BLaER1 (cell line): ENCODE measurements at regions not wholly inside any gene's neighbourhood (a gene's known extent, or its start where the extent isn't known, plus 50 kb on each side); places are given as distances from the start of the nearest gene placed in this dataset.

Experiments
- H3K27ac ChIP-seq: shearing (Covaris generic); formaldehyde crosslinking; 2 replicates; pipeline ENCODE4 v1.8.1; 2022
- H3K27me3 ChIP-seq: shearing (Covaris generic); formaldehyde crosslinking; 2 replicates; pipeline ENCODE4 v1.8.1; 2022
- H3K36me3 ChIP-seq: shearing (Covaris generic); formaldehyde crosslinking; 2 replicates; pipeline ENCODE4 v1.8.1; 2022
- H3K4me1 ChIP-seq: shearing (Covaris generic); formaldehyde crosslinking; 2 replicates; pipeline ENCODE4 v1.8.1; 2022
- H3K4me2 ChIP-seq: shearing (Covaris generic); formaldehyde crosslinking; 2 replicates; pipeline ENCODE4 v1.8.1; 2022
- H3K4me3 ChIP-seq: shearing (Covaris generic); formaldehyde crosslinking; 2 replicates; pipeline ENCODE4 v1.8.1; 2022
- H3K9ac ChIP-seq: shearing (Covaris generic); formaldehyde crosslinking; 2 replicates; pipeline ENCODE4 v1.8.1; 2022
- H3K9me3 ChIP-seq: shearing (Covaris generic); formaldehyde crosslinking; 2 replicates; pipeline ENCODE4 v1.8.1; 2022
- H4K20me1 ChIP-seq: shearing (Covaris generic); formaldehyde crosslinking; 2 replicates; pipeline ENCODE4 v1.8.1; 2022
- Cebpa-rat ChIP-seq: shearing (Covaris generic); IDR thresholded peaks from 2 replicates; pipeline ENCODE4 v1.8.1; 2022

GRCh38 chr9:99360026-99360425 is 137.9 kb downstream of the SEC61B start:
- 0 out of 2 replicates have a peak, but pooled peaks cover 4% of the 10 kb centered on the region for H3K4me1 ChIP-seq
- no peak overlapping the region for H3K27ac ChIP-seq
- H3K4me2 ChIP-seq, result no peak overlapping the region
- no peak overlapping the region for H3K9ac ChIP-seq
- no peak for TF ChIP-seq Cebpa-rat
- no peaks in the 10 kb centered on the region for H3K27me3 ChIP-seq
- H3K4me3 ChIP-seq, result no peak overlapping the region
- no peaks in the 10 kb centered on the region for H3K9me3 ChIP-seq
- H3K36me3 ChIP-seq, result no peaks in the 10 kb centered on the region
- no peaks in the 10 kb centered on the region for H4K20me1 ChIP-seq

DNA sequence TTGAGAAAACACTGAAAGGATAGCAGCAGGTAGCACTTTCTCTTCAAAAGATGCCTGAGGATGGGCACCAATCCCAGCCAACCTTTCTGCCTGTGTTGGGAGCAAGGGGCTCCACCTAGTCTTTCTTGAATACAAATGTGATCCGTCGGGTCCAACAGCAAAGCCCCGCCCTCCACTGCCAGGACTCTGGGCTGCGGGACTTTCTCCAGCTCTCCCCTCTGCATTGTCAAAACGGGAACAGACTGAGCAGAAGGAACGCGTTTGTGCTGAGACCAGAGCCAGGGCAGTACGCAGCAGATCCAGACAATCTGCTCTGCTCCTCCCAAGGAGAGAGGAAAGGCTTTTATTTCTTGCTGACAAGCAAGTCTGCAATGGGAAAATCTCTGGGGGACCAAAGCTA is 139.7 kb downstream of the SEC61B start:
- Histone ChIP-seq H3K36me3 (no peaks in the 10 kb centered on the region), H3K4me1 (peaks cover 5% of the 10 kb centered on the region), H3K27me3 (no peaks in the 10 kb centered on the region), H3K9ac (no peak overlapping the region), H3K4me3 (no peak overlapping the region), H3K4me2 (no peak overlapping the region), H4K20me1 (no peaks in the 10 kb centered on the region), H3K9me3 (no peaks in the 10 kb centered on the region), H3K27ac (no peak overlapping the region)
- no peak for TF ChIP-seq Cebpa-rat

- H3K9me3 ChIP-seq, result no peaks in the 10 kb centered on the region
- peaks cover 10% of the 10 kb centered on the region for H3K4me1 ChIP-seq
- H3K4me2 ChIP-seq, result no peak overlapping the region
- H3K4me3 ChIP-seq, result no peak overlapping the region
- H3K27ac ChIP-seq, result no peak overlapping the region
- no peaks in the 10 kb centered on the region for H4K20me1 ChIP-seq
- no peak for TF ChIP-seq Cebpa-rat
- H3K9ac ChIP-seq, result no peak overlapping the region
- no peaks in the 10 kb centered on the region for H3K27me3 ChIP-seq
- no peaks in the 10 kb centered on the region for H3K36me3 ChIP-seq
These were observed 140.2 kb downstream of the SEC61B start for GRCh38 chr9:99362321-99362720.

DNA sequence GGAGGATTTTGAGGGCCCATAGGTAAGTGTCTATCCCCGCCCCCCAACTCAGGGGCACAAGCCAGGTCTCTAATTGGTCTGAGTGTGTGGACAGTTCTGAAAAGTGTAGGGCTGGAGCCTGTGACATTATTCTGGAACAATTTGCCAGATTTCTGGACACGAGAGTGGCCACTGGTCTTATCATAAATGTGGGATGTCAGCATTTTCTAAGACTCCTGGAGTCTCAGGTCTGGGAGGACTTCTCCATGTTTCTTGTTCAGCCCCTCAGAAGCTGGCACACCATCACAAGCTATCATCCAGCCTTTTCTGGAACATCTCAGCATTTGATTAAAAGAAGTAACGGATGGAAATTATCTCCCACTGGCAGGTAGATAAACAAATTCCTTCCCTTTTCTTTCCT is 141.4 kb downstream of the SEC61B start:
- Histone ChIP-seq H3K9ac (no peak overlapping the region), H3K4me1 (peaks cover 18% of the 10 kb centered on the region), H3K9me3 (no peaks in the 10 kb centered on the region), H3K4me2 (no peak overlapping the region), H3K27me3 (no peaks in the 10 kb centered on the region), H4K20me1 (no peaks in the 10 kb centered on the region), H3K27ac (no peak overlapping the region), H3K36me3 (no peaks in the 10 kb centered on the region), H3K4me3 (no peak overlapping the region)
- TF ChIP-seq Cebpa-rat, result no peak

- H3K27me3 ChIP-seq, result no peaks in the 10 kb centered on the region
- no peak overlapping the region for H3K27ac ChIP-seq
- no peaks in the 10 kb centered on the region for H3K36me3 ChIP-seq
- no peaks in the 10 kb centered on the region for H4K20me1 ChIP-seq
- H3K4me1 ChIP-seq, result peaks cover 26% of the 10 kb centered on the region
- H3K4me2 ChIP-seq, result no peak overlapping the region
- no peak for TF ChIP-seq Cebpa-rat
- no peak overlapping the region for H3K4me3 ChIP-seq
- H3K9ac ChIP-seq, result no peak overlapping the region
- H3K9me3 ChIP-seq, result no peaks in the 10 kb centered on the region
These were observed 143.3 kb downstream of the SEC61B start for GRCh38 chr9:99365233-99365980.

GRCh38 chr9:99366183-99366582 is 144.1 kb downstream of the SEC61B start:
- Histone ChIP-seq H3K27ac (no peak overlapping the region), H3K27me3 (no peaks in the 10 kb centered on the region), H3K4me3 (no peak overlapping the region), H3K9ac (no peak overlapping the region), H3K36me3 (no peaks in the 10 kb centered on the region), H4K20me1 (no peaks in the 10 kb centered on the region), H3K9me3 (no peaks in the 10 kb centered on the region), H3K4me1 (peaks cover 26% of the 10 kb centered on the region), H3K4me2 (no peak overlapping the region)
- no peak for TF ChIP-seq Cebpa-rat

GRCh38 chr9:99366621-99367020 is 144.5 kb downstream of the SEC61B start:
- H3K4me3 ChIP-seq, result no peak overlapping the region

DNA sequence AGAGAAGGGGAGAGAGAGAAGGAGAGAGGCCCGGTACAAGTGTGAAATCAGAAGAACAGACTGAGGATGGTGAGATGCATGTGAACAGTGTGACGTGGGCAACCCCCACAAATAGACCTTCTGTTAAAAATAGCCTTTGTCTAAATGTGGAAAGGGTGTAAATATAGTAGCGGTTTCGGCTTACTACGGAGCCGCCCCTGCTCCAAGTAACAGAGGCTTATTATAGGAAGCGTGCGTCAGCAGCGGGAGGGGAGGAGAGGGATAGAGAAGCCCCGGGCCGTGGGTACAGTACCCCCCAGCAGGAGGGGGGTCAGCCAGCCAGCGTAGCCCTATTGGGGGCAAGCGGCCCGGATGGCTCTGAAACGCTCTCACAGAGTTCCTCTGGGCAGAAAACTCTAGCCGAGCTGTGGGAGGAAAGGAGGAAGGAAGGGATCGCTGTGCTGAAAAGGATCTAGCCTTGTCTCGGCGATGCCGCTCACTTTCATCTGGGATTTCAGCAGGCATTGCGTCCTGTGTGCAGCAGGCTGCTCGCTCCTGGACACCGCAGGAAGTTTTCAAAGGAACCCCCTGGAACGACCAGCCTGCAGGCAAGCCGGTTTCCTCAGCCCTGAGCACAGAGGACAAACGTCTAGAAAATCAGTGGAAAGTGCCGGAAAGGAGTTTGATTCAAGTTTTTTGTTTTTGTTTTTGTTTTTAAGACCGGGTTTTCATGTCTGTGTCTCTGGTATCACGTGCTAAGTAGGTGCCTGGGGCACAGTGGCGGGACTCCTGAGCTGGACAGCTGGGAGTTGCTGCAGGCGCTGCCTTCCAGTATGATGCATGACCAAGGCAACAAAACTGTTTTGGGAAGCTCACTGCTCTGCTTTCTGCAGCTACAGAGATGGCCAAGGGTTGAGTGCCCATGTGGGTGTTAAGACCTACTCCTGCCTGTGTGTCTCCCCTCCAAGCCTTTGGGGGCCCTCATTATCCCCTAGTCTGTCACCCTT is 146.6 kb downstream of the SEC61B start:
- Histone ChIP-seq H3K4me3 (peak overlapping the region; percentile 57), H3K9me3 (no peaks in the 10 kb centered on the region), H3K27ac (peak overlapping the region; percentile 28), H3K4me2 (peak overlapping the region; percentile 87), H4K20me1 (no peaks in the 10 kb centered on the region), H3K27me3 (no peaks in the 10 kb centered on the region), H3K4me1 (peaks cover 26% of the 10 kb centered on the region), H3K36me3 (no peaks in the 10 kb centered on the region), H3K9ac (peak overlapping the region; percentile 58)
- TF ChIP-seq Cebpa-rat, result no peak

More at GRCh38 chr9:99366621-99367020, 144.5 kb downstream of the SEC61B start:
- H3K9me3 ChIP-seq, result no peaks in the 10 kb centered on the region
- no peak for TF ChIP-seq Cebpa-rat
- H4K20me1 ChIP-seq, result no peaks in the 10 kb centered on the region
- no peak overlapping the region for H3K9ac ChIP-seq
- peaks cover 26% of the 10 kb centered on the region for H3K4me1 ChIP-seq
- no peaks in the 10 kb centered on the region for H3K27me3 ChIP-seq
- H3K36me3 ChIP-seq, result no peaks in the 10 kb centered on the region
- no peak overlapping the region for H3K27ac ChIP-seq
- H3K4me2 ChIP-seq, result no peak overlapping the region

DNA sequence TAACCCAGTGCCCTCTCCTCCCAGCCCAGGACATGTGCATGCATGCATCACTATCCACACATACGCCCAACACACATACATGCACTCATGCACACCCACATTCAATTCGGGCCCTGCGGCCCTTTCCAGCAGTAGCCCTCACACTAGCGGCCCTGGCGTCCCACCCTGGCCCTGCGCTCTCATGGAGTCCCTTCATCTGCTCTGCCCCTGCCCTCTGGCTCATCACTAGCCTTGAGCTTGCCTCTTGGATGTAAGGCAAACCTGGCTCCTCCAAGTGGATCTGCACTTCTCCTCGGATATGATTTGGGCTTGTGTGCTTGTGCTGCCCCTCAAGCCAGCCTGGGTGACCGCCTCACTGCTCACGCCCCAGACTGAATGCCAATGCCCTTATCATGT is 147.2 kb downstream of the SEC61B start:
- Histone ChIP-seq H3K4me1 (peaks cover 26% of the 10 kb centered on the region), H3K27me3 (no peaks in the 10 kb centered on the region), H3K36me3 (no peaks in the 10 kb centered on the region), H3K4me2 (peak overlapping the region; percentile 87; the same call in 1 of the 2 replicates), H3K9me3 (no peaks in the 10 kb centered on the region), H3K27ac (no peak overlapping the region), H4K20me1 (no peaks in the 10 kb centered on the region), H3K9ac (no peak overlapping the region), H3K4me3 (no peak overlapping the region)
- no peak for TF ChIP-seq Cebpa-rat

DNA sequence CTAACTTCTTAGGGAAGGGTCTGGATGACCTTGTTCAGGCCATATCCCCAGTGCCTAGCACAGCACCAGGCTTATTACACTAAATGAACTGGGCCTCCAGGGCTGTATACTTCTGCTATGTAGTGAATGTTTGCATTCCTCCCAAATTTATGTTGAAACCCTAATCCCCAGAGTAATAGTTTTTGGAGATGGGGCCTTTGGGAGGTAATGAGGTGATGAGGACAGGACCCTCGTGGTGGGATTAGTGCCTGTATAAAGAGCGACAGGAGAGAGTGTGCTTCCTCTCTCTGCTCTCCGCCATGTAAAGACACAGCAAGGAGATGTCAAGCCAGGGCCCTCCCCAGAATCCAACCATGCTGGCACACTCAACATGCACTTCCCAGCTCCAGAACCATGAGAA is 148.3 kb downstream of the SEC61B start:
- no peak overlapping the region for H3K9ac ChIP-seq
- no peak overlapping the region for H3K4me3 ChIP-seq
- no peaks in the 10 kb centered on the region for H3K36me3 ChIP-seq
- H4K20me1 ChIP-seq, result no peaks in the 10 kb centered on the region
- H3K4me1 ChIP-seq, result peaks cover 26% of the 10 kb centered on the region
- no peak for TF ChIP-seq Cebpa-rat
- H3K9me3 ChIP-seq, result no peaks in the 10 kb centered on the region
- H3K27ac ChIP-seq, result no peak overlapping the region
- no peak overlapping the region for H3K4me2 ChIP-seq
- H3K27me3 ChIP-seq, result no peaks in the 10 kb centered on the region
